ENCODE measurements at regions not wholly inside any gene's neighbourhood (a gene's known extent, or its start where the extent isn't known, plus 50 kb on each side); places are given as distances from the start of the nearest gene placed in this dataset.

DNA sequence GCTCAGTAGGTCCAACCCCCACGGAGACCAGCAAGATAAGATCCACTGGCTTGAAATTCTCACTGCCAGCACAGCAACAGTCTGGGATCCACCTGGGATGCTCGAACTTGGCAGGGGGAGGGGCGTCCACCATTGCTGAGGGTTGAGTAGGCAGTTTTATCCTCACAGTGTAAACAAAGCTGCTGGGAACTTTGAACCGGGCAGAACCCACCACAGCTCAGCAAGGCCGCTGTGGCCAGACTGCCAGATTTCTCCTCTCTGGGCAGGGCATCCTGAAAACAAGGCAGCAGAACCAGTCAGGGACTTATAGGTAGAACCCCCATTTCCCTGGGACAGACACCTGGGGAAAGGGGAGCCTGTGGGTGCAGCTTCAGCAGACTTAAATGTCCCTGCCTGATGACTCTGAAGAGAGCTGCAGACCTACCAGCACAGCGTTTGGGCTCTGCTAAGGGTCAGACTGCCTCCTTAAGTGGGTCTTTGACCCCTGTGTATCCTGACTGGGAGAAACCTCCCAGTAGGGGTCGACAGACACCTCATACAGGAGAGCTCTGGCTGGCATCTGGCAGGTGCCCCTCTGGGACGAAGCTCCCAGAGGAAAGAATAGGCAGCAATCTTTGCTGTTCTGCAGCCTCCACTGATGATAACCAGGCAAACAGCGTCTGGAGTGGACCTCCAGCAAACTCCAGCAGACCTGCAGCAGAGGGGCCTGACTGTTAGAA lies 782.4 kb upstream of the EYS start:
- no peak overlapping the region for H3K9ac ChIP-seq (replicated peaks in 1 of 4; ENCODE audit: extremely low read depth in 1 of 4, low read depth in 3 of 4, low read length in 3 of 4)
- no peaks in the 10 kb centered on the region for H3K36me3 ChIP-seq (ENCODE audit: control insufficient read depth in 2 of 4, insufficient read depth in 4 of 4, low read length in 3 of 4)
- H3K4me1 ChIP-seq (replicated peaks in 1 of 4; ENCODE audit: control insufficient read depth in 3 of 4, insufficient read depth in 4 of 4, low read length in 3 of 4), result no peaks in the 10 kb centered on the region
- POLR2A ChIA-PET (ENCODE audit: partially characterized antibody), result interaction anchor here (0.6 kb wide), 1 partner anchor 367 kb away, joined by 3 read pairs; no protein-coding TSS in a partner anchor
- no peaks in the 10 kb centered on the region for H3K79me1 ChIP-seq (ENCODE audit: low read depth, low read length)
- H3K23me2 ChIP-seq (ENCODE audit: low read depth, low read length), result no peaks in the 10 kb centered on the region
- no peak overlapping the region for H3K4me2 ChIP-seq (ENCODE audit: insufficient read depth in 1 of 2, low read depth in 2 of 2, low read length in 2 of 2)
- no peak overlapping the region for H2AK5ac ChIP-seq (ENCODE audit: low read depth, low read length)
- no peak overlapping the region for H3K56ac ChIP-seq (replicated peaks; ENCODE audit: insufficient read length, low read depth, low read length)
- H3K79me2 ChIP-seq (ENCODE audit: control insufficient read depth in 1 of 2, insufficient read depth in 2 of 2, low read length in 2 of 2), result no peaks in the 10 kb centered on the region
- no peak overlapping the region for H3K4me3 ChIP-seq (ENCODE audit: extremely low read depth in 1 of 4, insufficient read depth in 2 of 4, low read depth in 3 of 4, low read length in 4 of 4)
- no peak overlapping the region for H2BK5ac ChIP-seq (ENCODE audit: low read depth, low read length)
- no peak overlapping the region for H4K5ac ChIP-seq (ENCODE audit: insufficient read length, low read depth, low read length)
- TF ChIP-seq RNF2 (IDR thresholded peaks at IDR 0.05; ENCODE audit: borderline replicate concordance, low read depth, low read length, missing control alignments, poor library complexity, severe bottlenecking) (no peak), SAP30 (IDR thresholded peaks at IDR 0.05; ENCODE audit: insufficient read depth, insufficient replicate concordance, low read length) (no peak), SRF (IDR thresholded peaks at IDR 0.05; ENCODE audit: low read depth, low read length) (no peak), EGR1 (IDR thresholded peaks at IDR 0.05; ENCODE audit: borderline replicate concordance, low read depth, low read length) (no peak), POLR2A (IDR thresholded peaks at IDR 0.05; ENCODE audit: control extremely low read depth in 1 of 2, low read depth in 2 of 2, low read length in 2 of 2) (no peak)
- H3K27me3 ChIP-seq (replicated peaks in 1 of 4; ENCODE audit: control insufficient read depth in 3 of 4, extremely low read depth in 1 of 4, insufficient read depth in 3 of 4, low read length in 3 of 4), result no peaks in the 10 kb centered on the region
- no peak overlapping the region; the same call in none of the 2 replicates for H4K8ac ChIP-seq (ENCODE audit: extremely low read depth, insufficient read depth, low read length)
- H3K18ac ChIP-seq (ENCODE audit: extremely low read depth, low read length), result no peak overlapping the region
- no peak for FAIRE-seq
- H4K91ac ChIP-seq (replicated peaks; ENCODE audit: insufficient read length, low read length), result no peak overlapping the region
- CTCF ChIA-PET (ENCODE audit: partially characterized antibody), result no interaction called here
- H2AFZ ChIP-seq (ENCODE audit: low read length), result no peak overlapping the region; the same call in 1 of the 2 replicates
- WGBS, 2 experiments (ENCODE audit: extremely low coverage in 1 of 2, insufficient coverage in 1 of 2, insufficient read length in 1 of 2, insufficient replicate concordance in 2 of 2, low coverage in 1 of 2, low lambda C conversion rate in 2 of 2, missing lambda C conversion rate in 1 of 2), result 91% methylated on average over 9 of the region's 9 CpGs; no CpG with 5 or more reads in 1 of the 2 experiments
- H2BK12ac ChIP-seq (ENCODE audit: low read depth, low read length), result no peak overlapping the region
- no peak overlapping the region for H3K4ac ChIP-seq (replicated peaks; ENCODE audit: insufficient read length, low read depth, low read length)
- no peak overlapping the region for H3K27ac ChIP-seq (ENCODE audit: low read depth, low read length)
- H4K20me1 ChIP-seq (replicated peaks in 1 of 2; ENCODE audit: control insufficient read depth in 1 of 2, insufficient read depth in 2 of 2, low read length in 2 of 2), result no peaks in the 10 kb centered on the region
- H2BK20ac ChIP-seq (ENCODE audit: low read length), result no peak overlapping the region
- H3K23ac ChIP-seq (ENCODE audit: insufficient read length), result no peak overlapping the region
- DNase-seq (ENCODE audit: low read depth in 1 of 2, low spot score in 2 of 2), result no peak
- no peak overlapping the region for H2BK120ac ChIP-seq (replicated peaks; ENCODE audit: low read depth, low read length)
- H3K9me3 ChIP-seq (ENCODE audit: insufficient read depth in 2 of 2, low read depth in 1 of 2, low read length in 1 of 2), result no peaks in the 10 kb centered on the region
- H3K14ac ChIP-seq (ENCODE audit: insufficient read length), result no peak overlapping the region
- no peak overlapping the region for H2BK15ac ChIP-seq (ENCODE audit: low read length)

Measured in H1 (cell line).